Endothelial cell of umbilical vein (primary cell): ENCODE measurements at regions not wholly inside any gene's neighbourhood (a gene's known extent, or its start where the extent isn't known, plus 50 kb on each side); places are given as distances from the start of the nearest gene placed in this dataset.

Experiments
- BruUV-seq: library from RNA; stranded (reverse); fragments of 400-500 nt; replicated peaks from 2 replicates; lab custom pipeline; 2021; lab: Mats Ljungman, UMichigan
- CTCF ChIA-PET: fragments of 300-600, 350-600 bp; sonication (Branson Sonifier 250); formaldehyde crosslinking; loops from one replicate; lab custom pipeline; 2021; ENCODE audit warnings: antibody characterized with exemption, inconsistent platforms; lab: Charles Lee
- POLR2A ChIA-PET: fragments of 300-600, 350-600 bp; sonication (Branson Sonifier 250); formaldehyde crosslinking; loops from one replicate; lab custom pipeline; 2021; ENCODE audit warnings: antibody characterized with exemption, inconsistent platforms; lab: Charles Lee
- DNase-seq: peaks from one replicate; pipeline ENCODE4 v3.0.0-alpha.2; 2011; ENCODE audit warnings: low read depth, low spot score
- FAIRE-seq: peaks from 2 replicates; lab custom pipeline; 2011; peaks lifted over from hg19 to GRCh38; lab: Jason Lieb, UNC
- H2AFZ ChIP-seq: 2 replicates; pipeline ENCODE4 v1.6.0; 2012; ENCODE audit warnings: low read depth, low read length, control low read depth, inconsistent platforms
- H3K27ac ChIP-seq: 2 replicates; pipeline ENCODE4 v1.5.1; 2011; ENCODE audit warnings: low read depth, mild to moderate bottlenecking, control low read depth, low read length, moderate library complexity; ENCODE audit not compliant: insufficient read depth
- H3K27me3 ChIP-seq, 2 experiments: 2 replicates each; pipeline versions ENCODE4 v1.6.0 to v1.6.1; 2011; ENCODE audit warnings: low read length in 2 of 2, mixed read lengths in 1 of 2; ENCODE audit not compliant: control insufficient read depth in 2 of 2, insufficient read depth in 2 of 2
- H3K36me3 ChIP-seq, 2 experiments: 2 replicates in 1 of 2; 3 replicates in 1 of 2; pipeline ENCODE4 v1.5.1; 2011; ENCODE audit warnings: low read length in 2 of 2, mild to moderate bottlenecking in 1 of 2, moderate library complexity in 1 of 2; ENCODE audit not compliant: control insufficient read depth in 2 of 2, insufficient read depth in 2 of 2; ENCODE audit errors: extremely low read depth in 1 of 2
- H3K4me1 ChIP-seq: 3 replicates; pipeline ENCODE4 v1.5.1; 2011; ENCODE audit warnings: mild to moderate bottlenecking, low read length; ENCODE audit not compliant: control insufficient read depth, insufficient read depth; ENCODE audit errors: extremely low read depth
- H3K4me2 ChIP-seq: 2 replicates; pipeline ENCODE4 v1.6.1; 2011; ENCODE audit warnings: low read length, control low read depth, mixed read lengths; ENCODE audit not compliant: insufficient read depth
- H3K4me3 ChIP-seq, 3 experiments: fragments of 200-600 bp in 1 of 3; sonication (generic), shearing (Covaris generic) in 1 of 3; replicated peaks in 1 of 3; 2 replicates each; pipeline ENCODE4 v1.5.1; 2011 to 2016; ENCODE audit warnings: control low read depth in 3 of 3, low read length in 3 of 3, mild to moderate bottlenecking in 2 of 3, inconsistent platforms in 1 of 3, low read depth in 1 of 3, moderate library complexity in 1 of 3; ENCODE audit not compliant: insufficient read depth in 1 of 3
- H3K79me2 ChIP-seq: 2 replicates; pipeline ENCODE4 v1.6.0; 2012; ENCODE audit warnings: low read length, inconsistent platforms; ENCODE audit not compliant: control insufficient read depth, insufficient read depth
- H3K9ac ChIP-seq: replicated peaks from 2 replicates; pipeline ENCODE3; 2011; ENCODE audit warnings: low read length, control low read depth; ENCODE audit not compliant: insufficient read depth; ENCODE audit errors: extremely low read depth
- H3K9me1 ChIP-seq: replicated peaks from 3 replicates; pipeline ENCODE4 v1.6.0; 2011; ENCODE audit warnings: mild to moderate bottlenecking, low read length; ENCODE audit not compliant: control insufficient read depth, insufficient read depth; ENCODE audit errors: extremely low read depth
- H3K9me3 ChIP-seq: replicated peaks from 2 replicates; pipeline ENCODE4 v1.5.1; 2012; ENCODE audit warnings: low read length, inconsistent platforms; ENCODE audit not compliant: control insufficient read depth, insufficient read depth
- H4K20me1 ChIP-seq: replicated peaks from 2 replicates; pipeline ENCODE3; 2011; ENCODE audit warnings: mild to moderate bottlenecking, low read length; ENCODE audit not compliant: control insufficient read depth, insufficient read depth; ENCODE audit errors: extremely low read depth
- EZH2 ChIP-seq: IDR thresholded peaks from 2 replicates; pipeline ENCODE4 v1.6.1; 2012; ENCODE audit warnings: borderline replicate concordance, low read depth, mild to moderate bottlenecking, moderate library complexity, low read length, inconsistent platforms; ENCODE audit not compliant: severe bottlenecking
- FOS ChIP-seq: IDR thresholded peaks from 2 replicates; pipeline ENCODE4 v1.6.1; 2011; ENCODE audit warnings: mild to moderate bottlenecking, low read length, moderate library complexity, borderline replicate concordance; ENCODE audit not compliant: insufficient read depth
- GATA2 ChIP-seq: IDR thresholded peaks from 2 replicates; pipeline ENCODE4 v1.7.0; 2011; ENCODE audit warnings: low read depth, mild to moderate bottlenecking, moderate library complexity, mixed read lengths, low read length; ENCODE audit not compliant: insufficient read length, insufficient read depth
- JUN ChIP-seq: IDR thresholded peaks from 2 replicates; pipeline ENCODE4 v1.6.1; 2011; ENCODE audit warnings: borderline replicate concordance, low read depth; ENCODE audit not compliant: insufficient read length, insufficient read depth
- MYC ChIP-seq: IDR thresholded peaks from one replicate; pipeline ENCODE4 v1.6.1; 2011; ENCODE audit warnings: mild to moderate bottlenecking, low read depth, low read length
- POLR2A ChIP-seq: IDR thresholded peaks from 2 replicates; pipeline ENCODE4 v1.6.1; 2012; ENCODE audit warnings: low read depth, mild to moderate bottlenecking, control low read depth, low read length
- POLR2AphosphoS5 ChIP-seq: IDR thresholded peaks from 2 replicates; pipeline ENCODE4 v1.6.1; 2012; ENCODE audit warnings: low read depth, mild to moderate bottlenecking, control low read depth, low read length, moderate library complexity; ENCODE audit not compliant: insufficient read depth
- dilution Hi-C: fragments of 300-500 bp; cut with MboI; formaldehyde crosslinking; loops from one replicate; pipeline ENCODE4 v1.15.0; 2019; ENCODE audit warnings: low sequenced_read_pairs; ENCODE audit not compliant: extremely low pct_ligation_motif_present
- intact Hi-C: fragments of 100-400 bp; cut with micrococcal nuclease; formaldehyde crosslinking; loops from one replicate; pipeline ENCODE4 v1.10.0; 2022
- TF ChIP-seq, protein P1 (sequence below), 2 donors: IDR thresholded peaks; 1 replicate in 1 of 2; 2 replicates in 1 of 2; pipeline ENCODE4 v1.5.1; 2011; ENCODE audit warnings: low read length in 2 of 2, mild to moderate bottlenecking in 2 of 2, moderate library complexity in 2 of 2, control low read depth in 1 of 2, inconsistent platforms in 1 of 2, low read depth in 1 of 2; ENCODE audit not compliant: insufficient read depth in 1 of 2; ENCODE audit errors: extremely low read depth in 1 of 2
- TF ChIP-seq, protein P2 (sequence below): IDR thresholded peaks from 2 replicates; pipeline ENCODE4 v1.6.1; 2011; ENCODE audit not compliant: insufficient read depth, insufficient read length

DNA sequence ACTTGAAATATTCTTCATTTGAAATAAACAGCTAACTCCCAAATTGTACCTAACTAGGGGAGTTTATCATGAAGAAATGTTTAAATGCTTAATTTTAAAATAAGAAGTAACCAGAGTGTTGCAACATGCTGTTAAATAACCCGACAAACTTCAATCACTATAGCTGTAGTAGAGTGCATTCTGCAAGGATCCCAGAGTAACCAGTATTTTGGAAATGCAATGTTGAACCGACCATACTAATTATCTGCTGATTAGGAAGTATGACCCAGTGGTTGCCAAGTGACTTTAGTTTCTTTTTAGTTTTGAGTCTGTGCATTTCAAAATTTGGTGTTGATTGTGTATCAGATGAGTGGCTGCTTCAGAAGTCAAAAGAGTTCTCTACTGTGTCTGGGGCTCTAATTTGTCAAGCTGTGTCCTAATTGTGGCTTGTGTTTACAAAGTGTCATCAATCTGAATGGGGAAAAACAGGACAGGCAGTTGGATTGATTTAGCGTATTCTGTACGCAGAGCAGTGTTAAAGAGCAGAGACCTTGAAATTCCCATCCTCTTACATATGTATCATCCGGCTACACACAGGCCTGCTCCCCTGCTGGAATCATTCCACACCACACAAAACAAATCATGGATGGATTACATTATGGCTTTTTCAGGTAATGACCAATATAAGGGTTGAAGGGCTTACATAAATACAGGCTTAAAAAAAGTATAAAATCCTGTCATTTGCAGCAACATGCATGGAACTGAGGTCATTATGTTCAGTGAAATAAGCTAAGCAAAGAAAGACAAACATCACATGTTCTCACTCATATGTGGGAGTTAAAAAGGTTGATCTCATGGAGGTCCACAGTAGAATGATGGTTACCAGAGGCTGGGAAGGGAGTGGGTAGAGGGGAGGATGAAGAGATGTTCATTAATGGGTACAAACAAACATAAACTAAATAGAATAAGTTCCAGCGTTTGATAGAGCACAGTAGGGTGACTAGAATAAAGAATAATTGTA is 351.5 kb downstream of the KLF12 start:
- Histone ChIP-seq H3K4me2 (no peak overlapping the region), H2AFZ (no peak overlapping the region), H3K4me3 (no peak overlapping the region), H3K27me3 (no peaks in the 10 kb centered on the region), H4K20me1 (no peaks in the 10 kb centered on the region), H3K9ac (no peak overlapping the region), H3K9me1 (no peaks in the 10 kb centered on the region), H3K4me1 (no peaks in the 10 kb centered on the region), H3K79me2 (no peaks in the 10 kb centered on the region), H3K27ac (no peak overlapping the region), H3K36me3 (no peaks in the 10 kb centered on the region), H3K9me3 (no peaks in the 10 kb centered on the region)
- DNase-seq = no peak
- intact Hi-C loops (no loop called here), dilution Hi-C loops (no loop called here)
- TF ChIP-seq POLR2A = no peak
- TF ChIP-seq MYC = no peak
- no peak for TF ChIP-seq POLR2AphosphoS5
- no peak for TF ChIP-seq EZH2
- TF ChIP-seq, protein P1, sequence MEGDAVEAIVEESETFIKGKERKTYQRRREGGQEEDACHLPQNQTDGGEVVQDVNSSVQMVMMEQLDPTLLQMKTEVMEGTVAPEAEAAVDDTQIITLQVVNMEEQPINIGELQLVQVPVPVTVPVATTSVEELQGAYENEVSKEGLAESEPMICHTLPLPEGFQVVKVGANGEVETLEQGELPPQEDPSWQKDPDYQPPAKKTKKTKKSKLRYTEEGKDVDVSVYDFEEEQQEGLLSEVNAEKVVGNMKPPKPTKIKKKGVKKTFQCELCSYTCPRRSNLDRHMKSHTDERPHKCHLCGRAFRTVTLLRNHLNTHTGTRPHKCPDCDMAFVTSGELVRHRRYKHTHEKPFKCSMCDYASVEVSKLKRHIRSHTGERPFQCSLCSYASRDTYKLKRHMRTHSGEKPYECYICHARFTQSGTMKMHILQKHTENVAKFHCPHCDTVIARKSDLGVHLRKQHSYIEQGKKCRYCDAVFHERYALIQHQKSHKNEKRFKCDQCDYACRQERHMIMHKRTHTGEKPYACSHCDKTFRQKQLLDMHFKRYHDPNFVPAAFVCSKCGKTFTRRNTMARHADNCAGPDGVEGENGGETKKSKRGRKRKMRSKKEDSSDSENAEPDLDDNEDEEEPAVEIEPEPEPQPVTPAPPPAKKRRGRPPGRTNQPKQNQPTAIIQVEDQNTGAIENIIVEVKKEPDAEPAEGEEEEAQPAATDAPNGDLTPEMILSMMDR (IDR thresholded peaks at IDR 0.05; ENCODE audit: extremely low read depth in 1 of 2, insufficient read depth in 1 of 2, low read depth in 1 of 2, low read length in 2 of 2) = no peak
- TF ChIP-seq FOS = no peak
- TF ChIP-seq GATA2 = no peak
- no peak for TF ChIP-seq JUN
- TF ChIP-seq, protein P2, sequence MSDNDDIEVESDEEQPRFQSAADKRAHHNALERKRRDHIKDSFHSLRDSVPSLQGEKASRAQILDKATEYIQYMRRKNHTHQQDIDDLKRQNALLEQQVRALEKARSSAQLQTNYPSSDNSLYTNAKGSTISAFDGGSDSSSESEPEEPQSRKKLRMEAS = no peak
- BruUV-seq = no TSS peak
- FAIRE-seq = no peak
- CTCF ChIA-PET = interaction anchor here (2.2 kb wide), 1 partner anchor 10 kb away, joined by 4 read pairs; no protein-coding TSS in a partner anchor
- POLR2A ChIA-PET = no interaction called here
